GM23338 (cell line): ENCODE measurements at regions not wholly inside any gene's neighbourhood (a gene's known extent, or its start where the extent isn't known, plus 50 kb on each side); places are given as distances from the start of the nearest gene placed in this dataset.

Experiments used
- ATAC-seq: fragments of 200-7000 bp; cut with Tn5 transposase; 3 replicates; pipeline ENCODE4 v1.9.1; 2020
- DNase-seq: peaks from one replicate; pipeline ENCODE4 v3.0.0-alpha.2; 2015; ENCODE audit warnings: low spot score
- H2AFZ ChIP-seq: fragments of 200-600 bp; sonication (generic); 2 replicates; pipeline ENCODE4 v1.8.0; 2016; ENCODE audit warnings: antibody characterized with exemption, mild to moderate bottlenecking, moderate library complexity
- H3F3A ChIP-seq: fragments of 200-600 bp; sonication (generic); replicated peaks from 2 replicates; pipeline ENCODE4 v1.8.0; 2017; ENCODE audit warnings: antibody characterized with exemption, mixed run types, low read depth
- H3K27ac ChIP-seq: fragments of 200-600 bp; sonication (generic); 2 replicates; pipeline ENCODE4 v1.6.1; 2016; ENCODE audit warnings: low read depth
- H3K27me3 ChIP-seq: fragments of 200-600 bp; sonication (generic); 2 replicates; pipeline ENCODE4 v1.8.0; 2016; ENCODE audit warnings: mild to moderate bottlenecking, mixed run types, moderate library complexity; ENCODE audit not compliant: insufficient read depth
- H3K36me3 ChIP-seq: fragments of 200-600 bp; sonication (generic); 2 replicates; pipeline ENCODE4 v1.8.0; 2016; ENCODE audit warnings: mild to moderate bottlenecking; ENCODE audit not compliant: insufficient read depth
- H3K4me1 ChIP-seq: fragments of 200-600 bp; sonication (generic); 2 replicates; pipeline ENCODE4 v1.8.0; 2016; ENCODE audit warnings: mild to moderate bottlenecking, moderate library complexity; ENCODE audit not compliant: insufficient read depth
- H3K4me2 ChIP-seq: fragments of 200-600 bp; sonication (generic); 2 replicates; pipeline ENCODE4 v1.7.1; 2017; ENCODE audit warnings: mixed run types
- H3K4me3 ChIP-seq: fragments of 200-600 bp; sonication (generic); 2 replicates; pipeline ENCODE4 v1.6.1; 2016; ENCODE audit warnings: mixed run types
- H3K79me2 ChIP-seq: fragments of 200-600 bp; sonication (generic); replicated peaks from 2 replicates; pipeline ENCODE4 v1.8.0; 2017; ENCODE audit warnings: mild to moderate bottlenecking; ENCODE audit not compliant: insufficient read depth
- H3K9me2 ChIP-seq: fragments of 200-600 bp; sonication (generic); 2 replicates; pipeline ENCODE4 v1.8.0; 2017; ENCODE audit not compliant: insufficient read depth
- H4K20me1 ChIP-seq: fragments of 200-600 bp; sonication (generic); replicated peaks from 2 replicates; pipeline ENCODE4 v1.8.0; 2017; ENCODE audit warnings: mild to moderate bottlenecking; ENCODE audit not compliant: insufficient read depth
- H3K27ac Mint-ChIP-seq: 2 replicates; pipeline ENCODE4 v1.8.0; 2020; ENCODE audit warnings: inconsistent platforms, mild to moderate bottlenecking, moderate library complexity, mixed read lengths
- H3K27me3 Mint-ChIP-seq: 3 replicates; pipeline ENCODE4 v1.8.0; 2022; ENCODE audit warnings: low read depth, mild to moderate bottlenecking, moderate library complexity, mixed read lengths, inconsistent platforms; ENCODE audit not compliant: insufficient read depth, poor library complexity
- H3K36me3 Mint-ChIP-seq: 3 replicates; pipeline ENCODE4 v1.8.0; 2021; ENCODE audit warnings: low read depth, mild to moderate bottlenecking, inconsistent platforms, moderate library complexity, mixed read lengths
- H3K4me1 Mint-ChIP-seq: 3 replicates; pipeline ENCODE4 v1.8.0; 2020; ENCODE audit warnings: mild to moderate bottlenecking, inconsistent platforms, mixed read lengths
- H3K4me3 Mint-ChIP-seq: 3 replicates; pipeline ENCODE4 v1.8.0; 2021; ENCODE audit warnings: moderate library complexity, mild to moderate bottlenecking, inconsistent platforms, mixed read lengths
- H3K9me3 Mint-ChIP-seq: 3 replicates; pipeline ENCODE4 v1.8.0; 2020; ENCODE audit warnings: moderate library complexity, mild to moderate bottlenecking, inconsistent platforms, mixed read lengths
- CREB1 ChIP-seq: fragments of 250-450 bp; sonication (Bioruptor Pico); IDR thresholded peaks from 2 replicates; pipeline ENCODE4 v1.5.0; 2020; ENCODE audit warnings: low read depth, mild to moderate bottlenecking, moderate library complexity
- EZH2 ChIP-seq: fragments of 200-600 bp; sonication (generic); IDR thresholded peaks from one replicate; pipeline ENCODE4 v1.8.0; 2017; ENCODE audit warnings: antibody characterized with exemption, mild to moderate bottlenecking, low read depth; ENCODE audit not compliant: unreplicated experiment
- EZH2phosphoT487 ChIP-seq: fragments of 200-600 bp; sonication (generic); IDR thresholded peaks from one replicate; pipeline ENCODE4 v1.8.1; 2018; ENCODE audit warnings: antibody characterized with exemption; ENCODE audit not compliant: unreplicated experiment
- POLR2AphosphoS5 ChIP-seq: IDR thresholded peaks from 2 replicates; pipeline ENCODE4 v1.6.1; 2016; ENCODE audit warnings: antibody characterized with exemption, low read depth
- STAT1 ChIP-seq: IDR thresholded peaks from one replicate; pipeline ENCODE4 v1.6.1; 2016; ENCODE audit warnings: antibody characterized with exemption; ENCODE audit not compliant: unreplicated experiment
- TF ChIP-seq, protein P1 (sequence below), 2 experiments: fragments of 200-600 bp in 1 of 2; sonication (generic) in 1 of 2; conservative IDR thresholded peaks; 2 replicates each; pipeline versions ENCODE4 v1.5.1 to v1.6.1; 2016 to 2017; ENCODE audit warnings: antibody characterized with exemption in 2 of 2, low read depth in 2 of 2, mild to moderate bottlenecking in 2 of 2, moderate library complexity in 1 of 2
- TF ChIP-seq, protein P2 (sequence below): fragments of 250-450 bp; sonication (Bioruptor Pico); IDR thresholded peaks from 2 replicates; pipeline ENCODE4 v1.5.0; 2020; ENCODE audit warnings: mild to moderate bottlenecking, moderate library complexity
- TF ChIP-seq, protein P3 (sequence below): IDR thresholded peaks from one replicate; pipeline ENCODE4 v1.6.1; 2018; ENCODE audit warnings: antibody characterized with exemption; ENCODE audit not compliant: unreplicated experiment

DNA sequence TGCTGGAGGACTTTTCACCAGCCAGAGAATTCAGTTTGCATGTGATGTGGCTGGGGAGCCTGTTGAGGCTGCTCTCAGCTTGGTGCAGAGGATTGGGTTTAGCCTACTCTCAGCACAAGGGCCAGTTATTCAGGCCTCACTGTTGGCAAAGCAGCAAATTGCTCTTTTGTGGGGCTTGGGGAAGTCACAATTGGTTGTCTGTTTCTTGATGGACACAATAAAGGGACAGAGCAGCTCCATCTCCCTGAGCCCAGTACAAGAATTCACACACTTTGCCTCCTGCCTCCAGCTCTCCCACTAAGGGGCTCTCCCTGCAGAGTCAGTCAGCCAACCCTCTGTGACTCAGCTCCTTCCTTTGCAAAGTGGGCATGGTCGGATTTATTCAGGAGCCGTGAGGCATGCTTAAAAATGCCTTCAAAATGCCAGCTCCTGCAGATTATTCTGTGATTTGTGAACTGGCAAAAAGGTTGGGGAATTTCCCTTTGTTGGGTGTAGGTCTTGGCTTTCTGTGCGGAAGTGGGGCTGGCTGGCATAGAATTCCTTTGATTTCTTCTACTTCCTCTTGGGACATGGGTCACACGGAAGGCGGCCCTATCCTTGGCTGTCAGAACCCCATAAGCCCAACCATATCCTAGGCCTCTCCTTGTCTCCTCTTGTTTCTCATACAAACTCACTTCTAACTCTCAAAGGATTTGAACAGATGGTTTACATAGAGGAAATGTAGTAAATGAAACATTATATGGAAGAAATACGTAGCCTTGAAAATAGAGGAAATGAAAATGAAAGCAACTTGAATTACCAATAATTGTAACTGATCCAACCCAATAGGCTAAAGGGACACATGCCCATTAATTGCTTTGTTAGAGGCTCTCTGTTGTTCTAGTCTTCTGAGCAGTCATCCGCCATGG is 118.7 kb upstream of the CD180 start:
- H3K4me3 ChIP-seq, result no peak overlapping the region
- no peaks in the 10 kb centered on the region for H3K27me3 ChIP-seq
- Mint-ChIP-seq H3K27ac (no peak overlapping the region), H3K4me3 (no peak overlapping the region), H3K9me3 (peaks cover 9% of the 10 kb centered on the region; the same call in 2 of the 3 replicates), H3K4me1 (no peaks in the 10 kb centered on the region), H3K27me3 (peaks cover 2% of the 10 kb centered on the region), H3K36me3 (no peaks in the 10 kb centered on the region)
- no peaks in the 10 kb centered on the region for H3K79me2 ChIP-seq
- H3K27ac ChIP-seq, result no peak overlapping the region
- H3K36me3 ChIP-seq, result no peaks in the 10 kb centered on the region
- H3K4me1 ChIP-seq, result no peaks in the 10 kb centered on the region
- peak overlapping the region; percentile 84 for H2AFZ ChIP-seq
- no peaks in the 10 kb centered on the region for H3F3A ChIP-seq
- TF ChIP-seq, protein P1, sequence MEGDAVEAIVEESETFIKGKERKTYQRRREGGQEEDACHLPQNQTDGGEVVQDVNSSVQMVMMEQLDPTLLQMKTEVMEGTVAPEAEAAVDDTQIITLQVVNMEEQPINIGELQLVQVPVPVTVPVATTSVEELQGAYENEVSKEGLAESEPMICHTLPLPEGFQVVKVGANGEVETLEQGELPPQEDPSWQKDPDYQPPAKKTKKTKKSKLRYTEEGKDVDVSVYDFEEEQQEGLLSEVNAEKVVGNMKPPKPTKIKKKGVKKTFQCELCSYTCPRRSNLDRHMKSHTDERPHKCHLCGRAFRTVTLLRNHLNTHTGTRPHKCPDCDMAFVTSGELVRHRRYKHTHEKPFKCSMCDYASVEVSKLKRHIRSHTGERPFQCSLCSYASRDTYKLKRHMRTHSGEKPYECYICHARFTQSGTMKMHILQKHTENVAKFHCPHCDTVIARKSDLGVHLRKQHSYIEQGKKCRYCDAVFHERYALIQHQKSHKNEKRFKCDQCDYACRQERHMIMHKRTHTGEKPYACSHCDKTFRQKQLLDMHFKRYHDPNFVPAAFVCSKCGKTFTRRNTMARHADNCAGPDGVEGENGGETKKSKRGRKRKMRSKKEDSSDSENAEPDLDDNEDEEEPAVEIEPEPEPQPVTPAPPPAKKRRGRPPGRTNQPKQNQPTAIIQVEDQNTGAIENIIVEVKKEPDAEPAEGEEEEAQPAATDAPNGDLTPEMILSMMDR (conservative IDR thresholded peaks at IDR 0.05; ENCODE audit: low read depth in 2 of 2), result 0 out of 4 replicates have a peak, but pooled peaks of 1 of the 2 experiments have one; percentile 5
- no peak for TF ChIP-seq CREB1
- DNase-seq (no peak), ATAC-seq (no peak; the same call in 2 of the 3 replicates)
- no peaks in the 10 kb centered on the region for H4K20me1 ChIP-seq
- H3K4me2 ChIP-seq, result no peak overlapping the region
- H3K9me2 ChIP-seq, result no peaks in the 10 kb centered on the region

DNA sequence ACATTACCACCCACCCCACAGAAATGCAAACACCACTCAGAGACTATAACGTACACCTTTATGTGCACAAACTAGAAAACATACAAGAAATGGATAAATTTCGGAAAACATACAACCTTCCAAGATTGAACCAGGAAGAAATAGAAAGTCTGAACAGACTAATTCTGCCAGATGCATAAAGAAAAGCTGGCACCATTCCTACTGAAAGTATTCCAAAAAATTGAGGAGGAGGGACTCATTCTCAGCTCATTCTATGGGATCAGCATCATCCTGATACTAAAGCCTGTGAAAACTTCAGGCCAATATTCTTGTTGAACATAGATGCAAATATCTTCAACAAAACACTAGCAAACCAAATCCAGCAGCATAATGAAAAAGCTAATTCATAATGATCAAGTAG is 115.1 kb upstream of the CD180 start:
- Mint-ChIP-seq H3K4me1 (no peaks in the 10 kb centered on the region), H3K27ac (no peak overlapping the region), H3K27me3 (no peaks in the 10 kb centered on the region), H3K36me3 (no peaks in the 10 kb centered on the region), H3K9me3 (no peaks in the 10 kb centered on the region), H3K4me3 (no peak overlapping the region)
- DNase-seq, result no peak
- Histone ChIP-seq H3K4me1 (no peaks in the 10 kb centered on the region), H3K4me3 (no peak overlapping the region), H3F3A (no peaks in the 10 kb centered on the region), H3K9me2 (peaks cover 8% of the 10 kb centered on the region; the same call in 1 of the 2 replicates), H2AFZ (no peak overlapping the region), H3K36me3 (no peaks in the 10 kb centered on the region), H3K4me2 (no peak overlapping the region), H4K20me1 (no peaks in the 10 kb centered on the region), H3K27ac (no peak overlapping the region), H3K79me2 (no peaks in the 10 kb centered on the region), H3K27me3 (no peaks in the 10 kb centered on the region)
- no peak for ATAC-seq
- no peak for TF ChIP-seq EZH2phosphoT487
- TF ChIP-seq CREB1, result no peak
- TF ChIP-seq, protein P2, sequence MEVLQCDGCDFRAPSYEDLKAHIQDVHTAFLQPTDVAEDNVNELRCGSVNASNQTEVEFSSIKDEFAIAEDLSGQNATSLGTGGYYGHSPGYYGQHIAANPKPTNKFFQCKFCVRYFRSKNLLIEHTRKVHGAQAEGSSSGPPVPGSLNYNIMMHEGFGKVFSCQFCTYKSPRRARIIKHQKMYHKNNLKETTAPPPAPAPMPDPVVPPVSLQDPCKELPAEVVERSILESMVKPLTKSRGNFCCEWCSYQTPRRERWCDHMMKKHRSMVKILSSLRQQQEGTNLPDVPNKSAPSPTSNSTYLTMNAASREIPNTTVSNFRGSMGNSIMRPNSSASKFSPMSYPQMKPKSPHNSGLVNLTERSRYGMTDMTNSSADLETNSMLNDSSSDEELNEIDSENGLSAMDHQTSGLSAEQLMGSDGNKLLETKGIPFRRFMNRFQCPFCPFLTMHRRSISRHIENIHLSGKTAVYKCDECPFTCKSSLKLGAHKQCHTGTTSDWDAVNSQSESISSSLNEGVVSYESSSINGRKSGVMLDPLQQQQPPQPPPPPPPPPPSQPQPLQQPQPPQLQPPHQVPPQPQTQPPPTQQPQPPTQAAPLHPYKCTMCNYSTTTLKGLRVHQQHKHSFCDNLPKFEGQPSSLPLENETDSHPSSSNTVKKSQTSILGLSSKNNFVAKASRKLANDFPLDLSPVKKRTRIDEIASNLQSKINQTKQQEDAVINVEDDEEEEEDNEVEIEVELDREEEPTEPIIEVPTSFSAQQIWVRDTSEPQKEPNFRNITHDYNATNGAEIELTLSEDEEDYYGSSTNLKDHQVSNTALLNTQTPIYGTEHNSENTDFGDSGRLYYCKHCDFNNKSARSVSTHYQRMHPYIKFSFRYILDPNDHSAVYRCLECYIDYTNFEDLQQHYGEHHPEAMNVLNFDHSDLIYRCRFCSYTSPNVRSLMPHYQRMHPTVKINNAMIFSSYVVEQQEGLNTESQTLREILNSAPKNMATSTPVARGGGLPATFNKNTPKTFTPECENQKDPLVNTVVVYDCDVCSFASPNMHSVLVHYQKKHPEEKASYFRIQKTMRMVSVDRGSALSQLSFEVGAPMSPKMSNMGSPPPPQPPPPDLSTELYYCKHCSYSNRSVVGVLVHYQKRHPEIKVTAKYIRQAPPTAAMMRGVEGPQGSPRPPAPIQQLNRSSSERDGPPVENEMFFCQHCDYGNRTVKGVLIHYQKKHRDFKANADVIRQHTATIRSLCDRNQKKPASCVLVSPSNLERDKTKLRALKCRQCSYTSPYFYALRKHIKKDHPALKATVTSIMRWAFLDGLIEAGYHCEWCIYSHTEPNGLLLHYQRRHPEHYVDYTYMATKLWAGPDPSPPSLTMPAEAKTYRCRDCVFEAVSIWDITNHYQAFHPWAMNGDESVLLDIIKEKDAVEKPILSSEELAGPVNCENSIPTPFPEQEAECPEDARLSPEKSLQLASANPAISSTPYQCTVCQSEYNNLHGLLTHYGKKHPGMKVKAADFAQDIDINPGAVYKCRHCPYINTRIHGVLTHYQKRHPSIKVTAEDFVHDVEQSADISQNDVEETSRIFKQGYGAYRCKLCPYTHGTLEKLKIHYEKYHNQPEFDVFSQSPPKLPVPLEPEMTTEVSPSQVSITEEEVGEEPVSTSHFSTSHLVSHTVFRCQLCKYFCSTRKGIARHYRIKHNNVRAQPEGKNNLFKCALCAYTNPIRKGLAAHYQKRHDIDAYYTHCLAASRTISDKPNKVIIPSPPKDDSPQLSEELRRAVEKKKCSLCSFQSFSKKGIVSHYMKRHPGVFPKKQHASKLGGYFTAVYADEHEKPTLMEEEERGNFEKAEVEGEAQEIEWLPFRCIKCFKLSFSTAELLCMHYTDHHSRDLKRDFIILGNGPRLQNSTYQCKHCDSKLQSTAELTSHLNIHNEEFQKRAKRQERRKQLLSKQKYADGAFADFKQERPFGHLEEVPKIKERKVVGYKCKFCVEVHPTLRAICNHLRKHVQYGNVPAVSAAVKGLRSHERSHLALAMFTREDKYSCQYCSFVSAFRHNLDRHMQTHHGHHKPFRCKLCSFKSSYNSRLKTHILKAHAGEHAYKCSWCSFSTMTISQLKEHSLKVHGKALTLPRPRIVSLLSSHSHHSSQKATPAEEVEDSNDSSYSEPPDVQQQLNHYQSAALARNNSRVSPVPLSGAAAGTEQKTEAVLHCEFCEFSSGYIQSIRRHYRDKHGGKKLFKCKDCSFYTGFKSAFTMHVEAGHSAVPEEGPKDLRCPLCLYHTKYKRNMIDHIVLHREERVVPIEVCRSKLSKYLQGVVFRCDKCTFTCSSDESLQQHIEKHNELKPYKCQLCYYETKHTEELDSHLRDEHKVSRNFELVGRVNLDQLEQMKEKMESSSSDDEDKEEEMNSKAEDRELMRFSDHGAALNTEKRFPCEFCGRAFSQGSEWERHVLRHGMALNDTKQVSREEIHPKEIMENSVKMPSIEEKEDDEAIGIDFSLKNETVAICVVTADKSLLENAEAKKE (CRISPR knock-in tag), result no peak
- TF ChIP-seq STAT1, result no peak
- no peak for TF ChIP-seq POLR2AphosphoS5
- no peak for TF ChIP-seq EZH2
- TF ChIP-seq, protein P3, sequence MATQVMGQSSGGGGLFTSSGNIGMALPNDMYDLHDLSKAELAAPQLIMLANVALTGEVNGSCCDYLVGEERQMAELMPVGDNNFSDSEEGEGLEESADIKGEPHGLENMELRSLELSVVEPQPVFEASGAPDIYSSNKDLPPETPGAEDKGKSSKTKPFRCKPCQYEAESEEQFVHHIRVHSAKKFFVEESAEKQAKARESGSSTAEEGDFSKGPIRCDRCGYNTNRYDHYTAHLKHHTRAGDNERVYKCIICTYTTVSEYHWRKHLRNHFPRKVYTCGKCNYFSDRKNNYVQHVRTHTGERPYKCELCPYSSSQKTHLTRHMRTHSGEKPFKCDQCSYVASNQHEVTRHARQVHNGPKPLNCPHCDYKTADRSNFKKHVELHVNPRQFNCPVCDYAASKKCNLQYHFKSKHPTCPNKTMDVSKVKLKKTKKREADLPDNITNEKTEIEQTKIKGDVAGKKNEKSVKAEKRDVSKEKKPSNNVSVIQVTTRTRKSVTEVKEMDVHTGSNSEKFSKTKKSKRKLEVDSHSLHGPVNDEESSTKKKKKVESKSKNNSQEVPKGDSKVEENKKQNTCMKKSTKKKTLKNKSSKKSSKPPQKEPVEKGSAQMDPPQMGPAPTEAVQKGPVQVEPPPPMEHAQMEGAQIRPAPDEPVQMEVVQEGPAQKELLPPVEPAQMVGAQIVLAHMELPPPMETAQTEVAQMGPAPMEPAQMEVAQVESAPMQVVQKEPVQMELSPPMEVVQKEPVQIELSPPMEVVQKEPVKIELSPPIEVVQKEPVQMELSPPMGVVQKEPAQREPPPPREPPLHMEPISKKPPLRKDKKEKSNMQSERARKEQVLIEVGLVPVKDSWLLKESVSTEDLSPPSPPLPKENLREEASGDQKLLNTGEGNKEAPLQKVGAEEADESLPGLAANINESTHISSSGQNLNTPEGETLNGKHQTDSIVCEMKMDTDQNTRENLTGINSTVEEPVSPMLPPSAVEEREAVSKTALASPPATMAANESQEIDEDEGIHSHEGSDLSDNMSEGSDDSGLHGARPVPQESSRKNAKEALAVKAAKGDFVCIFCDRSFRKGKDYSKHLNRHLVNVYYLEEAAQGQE, result no peak
